Smooth muscle cell of the brain vasculature (primary cell): ENCODE measurements at regions not wholly inside any gene's neighbourhood (a gene's known extent, or its start where the extent isn't known, plus 50 kb on each side); places are given as distances from the start of the nearest gene placed in this dataset.
"Not testable (repeated sequence)": the region's sequence is repeated elsewhere in the genome, so short reads cannot be mapped to it uniquely, and the experiment has no call there.

Source experiments
- DNase-seq: peaks from one replicate; pipeline ENCODE4 v3.0.0-alpha.2; 2012; ENCODE audit warnings: low read depth, low spot score

DNA sequence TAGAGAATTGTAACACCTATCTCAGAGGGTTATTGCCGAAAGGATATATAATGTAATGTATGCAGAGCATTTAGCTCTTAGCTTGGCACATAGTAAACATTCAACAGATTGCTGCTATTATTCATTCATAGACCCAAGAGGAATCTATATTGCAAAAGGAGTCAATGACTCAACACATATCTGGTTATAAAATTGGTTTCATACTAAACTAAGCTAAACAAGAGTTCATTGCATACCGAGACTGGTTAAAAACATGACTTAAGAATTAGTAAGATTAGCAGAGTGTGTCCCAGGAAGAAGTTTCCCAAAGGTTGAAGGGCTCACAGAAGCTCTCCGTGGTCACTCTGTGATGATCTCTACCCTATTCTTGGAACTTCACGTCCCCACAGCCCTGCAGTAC is 339.6 kb upstream of the CCNH start:
- DNase-seq, result no peak

- DNase-seq, result no peak
These were observed 339.1 kb upstream of the CCNH start for GRCh38 chr5:87751824-87752223.

GRCh38 chr5:87746891-87747377 is 334.2 kb upstream of the CCNH start:
- no peak for DNase-seq

- no peak for DNase-seq
These were observed 333.6 kb upstream of the CCNH start for GRCh38 chr5:87746341-87746740.

DNA sequence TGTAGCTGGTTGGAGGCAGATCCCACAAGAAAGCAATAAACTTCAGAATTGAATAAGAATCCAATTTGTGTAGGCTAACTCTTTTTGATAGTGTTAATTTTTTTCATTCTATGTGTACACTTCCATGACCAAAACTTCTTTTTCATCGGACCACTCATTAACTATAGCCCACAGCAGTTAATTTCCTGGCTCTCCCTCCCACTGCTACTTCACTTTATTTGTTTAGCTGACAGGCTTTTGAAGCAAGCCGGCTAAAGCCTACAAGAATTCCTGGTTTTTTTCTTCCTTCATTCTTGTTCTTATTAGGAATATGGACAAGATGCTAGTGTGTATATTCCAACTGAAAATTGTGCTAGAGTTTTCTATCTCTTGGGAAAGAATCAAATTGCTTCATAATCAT is 329.2 kb upstream of the CCNH start:
- no peak for DNase-seq

DNA sequence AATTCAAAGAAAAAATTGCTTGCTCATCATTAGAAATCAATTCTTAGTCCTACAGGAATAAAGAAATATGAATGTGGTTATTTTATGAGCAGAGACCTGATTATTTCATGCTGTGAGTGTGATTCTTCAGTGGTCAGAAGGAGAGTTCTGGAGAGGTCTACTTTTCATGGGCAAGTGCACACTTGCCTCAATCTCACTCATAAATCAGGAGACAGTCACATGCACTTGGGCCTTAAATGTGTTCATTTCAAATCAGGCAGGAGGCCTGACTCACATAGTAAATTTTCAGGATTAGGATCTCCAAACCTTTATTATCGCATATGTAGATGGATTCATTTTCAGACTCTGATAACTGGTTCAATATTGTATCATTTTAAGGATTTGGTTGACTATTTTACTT is 323.2 kb upstream of the CCNH start:
- DNase-seq, result no peak

DNA sequence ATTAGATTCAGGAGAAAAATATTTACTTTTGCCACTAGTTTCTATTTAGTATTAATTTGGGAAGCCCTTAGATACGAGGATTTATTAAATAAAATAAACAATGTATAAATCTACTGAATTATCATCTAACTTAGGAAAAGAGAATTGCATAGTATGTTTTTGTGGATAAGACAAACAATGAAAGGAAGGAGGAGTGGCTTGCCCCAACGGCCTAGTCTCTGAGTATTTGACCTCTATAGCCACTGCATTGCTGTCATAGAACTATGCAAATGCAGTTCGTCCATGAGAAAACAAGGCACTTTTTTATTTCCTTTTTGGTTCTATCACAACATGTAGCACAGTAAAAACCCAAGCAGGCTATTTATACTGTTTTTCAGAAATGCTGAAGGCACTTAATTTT is 321.2 kb upstream of the CCNH start:
- no peak for DNase-seq

DNA sequence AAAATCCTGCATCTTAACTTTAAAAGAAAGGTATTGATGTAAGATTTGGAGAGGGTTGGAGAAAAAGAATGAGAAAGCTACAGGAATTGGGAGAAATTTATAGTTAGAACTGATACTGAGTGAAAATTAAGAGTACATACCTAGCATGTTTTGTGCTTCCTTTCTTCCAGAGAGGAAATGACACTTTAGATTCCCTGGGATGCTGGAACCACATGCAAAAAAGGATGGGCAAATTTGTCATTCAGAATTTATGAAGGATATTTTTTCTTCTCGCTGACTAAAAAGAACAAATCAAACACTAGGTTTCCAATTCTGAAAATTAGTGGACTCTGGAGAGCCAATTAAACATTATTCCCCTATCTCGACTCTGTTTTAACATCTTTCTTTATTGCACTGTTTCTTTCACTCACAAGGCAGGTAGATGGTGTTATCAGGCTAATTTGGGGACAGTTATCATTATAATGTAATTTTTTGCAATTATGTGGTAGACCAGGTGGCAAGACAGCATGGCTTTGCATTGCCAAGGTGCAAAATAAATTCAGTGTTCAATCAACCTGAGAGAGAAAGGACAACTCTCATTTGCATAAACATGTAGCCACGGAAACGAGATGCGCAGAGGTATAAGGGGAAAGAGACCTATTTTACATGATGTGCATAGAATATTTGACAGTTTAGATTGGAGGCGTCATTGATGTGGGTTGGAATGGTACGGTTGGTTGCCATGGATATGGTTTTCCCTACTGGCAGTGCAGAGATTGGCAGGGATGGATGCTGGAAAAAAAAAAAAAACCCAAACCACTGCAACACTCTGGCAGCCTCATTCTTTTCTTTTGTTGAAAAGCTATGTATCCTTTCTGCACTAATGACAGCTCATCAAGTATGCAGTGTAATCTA is 320.4 kb upstream of the CCNH start:
- DNase-seq, result no peak

DNA sequence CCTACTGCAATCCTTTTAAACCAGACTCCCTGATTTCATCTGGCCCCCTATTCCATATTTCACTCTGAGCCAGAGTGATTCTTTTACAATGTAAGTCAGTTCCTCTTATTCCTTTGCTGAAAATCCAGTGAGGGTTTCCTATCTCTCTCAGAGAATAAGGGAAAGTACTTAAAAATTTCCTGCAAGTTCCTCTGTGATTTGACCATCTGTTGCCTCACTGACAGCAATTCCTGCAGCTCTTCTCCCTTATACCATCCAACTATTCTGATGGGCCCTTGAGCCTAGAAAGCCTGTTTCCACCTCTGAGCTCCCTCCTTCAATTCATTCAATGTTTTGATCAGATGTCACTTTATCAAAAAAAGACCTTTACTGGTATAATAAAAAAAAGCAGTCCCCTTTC is 317.1 kb upstream of the CCNH start:
- DNase-seq, result no peak

- no peak for DNase-seq
These were observed 309.6 kb upstream of the CCNH start for GRCh38 chr5:87722286-87722685.

DNA sequence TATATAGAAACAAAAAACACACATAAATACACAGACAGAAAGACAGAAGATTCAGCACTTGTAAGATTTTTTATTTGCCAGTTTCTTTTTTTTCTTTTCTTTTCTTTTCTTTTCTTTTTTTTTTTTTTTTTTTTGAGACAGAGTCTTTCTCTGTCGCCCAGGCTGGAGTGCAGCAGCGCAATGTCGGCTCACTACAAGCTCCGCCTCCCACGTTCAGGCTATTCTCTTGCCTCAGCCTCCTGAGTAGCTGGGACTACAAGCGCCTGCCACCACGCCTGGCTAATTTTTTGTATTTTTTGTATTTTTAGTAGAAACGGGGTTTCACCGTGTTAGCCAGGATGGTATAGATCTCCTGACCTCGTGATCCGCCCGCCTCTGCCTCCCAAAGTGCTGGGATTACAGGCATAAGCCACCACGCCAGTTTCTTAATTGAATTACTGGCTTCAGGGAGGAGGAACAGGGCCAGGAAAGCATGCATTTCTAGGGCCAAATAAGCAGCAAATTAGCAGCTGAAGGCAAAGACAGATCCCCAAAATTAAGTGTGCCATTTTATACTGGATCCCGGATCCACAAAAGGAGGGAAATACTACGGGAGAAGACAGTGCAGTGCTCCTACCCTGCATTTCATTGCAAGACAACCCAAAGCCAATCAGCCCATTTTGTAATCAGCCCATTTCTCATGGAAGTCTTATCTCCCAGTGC is 305.6 kb upstream of the CCNH start:
- DNase-seq, result not testable (repeated sequence)

DNA sequence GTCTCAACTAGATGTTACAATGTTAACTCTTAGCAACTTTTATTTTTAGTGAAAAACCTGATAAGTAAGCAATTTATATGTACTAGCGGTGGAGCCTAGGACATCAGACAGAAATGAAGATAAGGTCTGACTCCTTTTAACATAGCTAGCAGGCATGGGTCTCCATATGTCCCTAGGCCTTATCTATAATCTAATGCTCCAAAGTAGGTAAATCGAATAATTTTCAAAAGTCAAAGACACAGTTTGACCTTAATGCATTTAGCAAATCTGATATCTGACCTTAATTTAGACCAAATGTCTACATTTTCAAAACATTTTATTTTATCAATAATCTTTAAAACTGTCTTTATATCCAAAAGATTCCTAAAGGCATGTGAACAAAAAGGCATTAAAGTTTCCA is 305.0 kb upstream of the CCNH start:
- DNase-seq, result no peak

- no peak for DNase-seq
These were observed 293.1 kb upstream of the CCNH start for GRCh38 chr5:87705876-87706275.

DNA sequence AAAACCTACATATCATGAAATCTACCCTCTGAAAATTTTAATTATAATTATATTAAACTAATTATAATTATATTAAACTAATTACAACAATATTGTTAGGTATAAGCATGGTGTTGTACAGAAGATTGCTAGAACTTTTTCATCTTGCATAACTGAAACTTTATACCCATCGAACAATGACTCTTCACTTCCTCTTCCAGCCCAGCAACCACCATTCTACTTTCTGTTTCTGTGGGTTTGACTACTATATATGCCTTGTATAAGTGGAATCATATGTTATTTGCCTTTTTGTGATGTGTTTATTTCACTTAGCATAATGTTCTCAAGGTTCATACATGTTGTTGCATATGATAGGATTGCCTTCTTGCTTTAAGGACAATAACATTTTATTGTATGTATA is 274.2 kb upstream of the CCNH start:
- no peak for DNase-seq

DNA sequence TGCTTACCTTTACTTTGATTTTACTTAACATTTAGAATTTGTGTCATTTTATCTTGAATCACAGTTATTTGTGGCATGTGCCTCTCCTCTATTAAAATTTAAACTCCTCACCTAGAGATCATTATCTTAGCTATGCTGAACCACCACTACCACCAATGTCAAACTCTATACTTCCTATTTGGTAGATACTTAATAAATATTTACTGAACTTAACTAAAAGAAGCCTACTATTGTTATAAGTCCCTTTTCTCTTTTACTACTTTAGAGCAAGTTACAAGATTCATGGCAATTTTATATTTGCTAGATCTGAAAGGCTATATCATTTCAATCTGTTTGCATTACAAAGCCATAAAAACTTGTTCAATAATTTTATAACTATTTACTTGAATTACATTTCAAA is 273.3 kb upstream of the CCNH start:
- DNase-seq, result no peak

GRCh38 chr5:87674235-87674634 is 261.5 kb upstream of the CCNH start:
- no peak for DNase-seq

DNA sequence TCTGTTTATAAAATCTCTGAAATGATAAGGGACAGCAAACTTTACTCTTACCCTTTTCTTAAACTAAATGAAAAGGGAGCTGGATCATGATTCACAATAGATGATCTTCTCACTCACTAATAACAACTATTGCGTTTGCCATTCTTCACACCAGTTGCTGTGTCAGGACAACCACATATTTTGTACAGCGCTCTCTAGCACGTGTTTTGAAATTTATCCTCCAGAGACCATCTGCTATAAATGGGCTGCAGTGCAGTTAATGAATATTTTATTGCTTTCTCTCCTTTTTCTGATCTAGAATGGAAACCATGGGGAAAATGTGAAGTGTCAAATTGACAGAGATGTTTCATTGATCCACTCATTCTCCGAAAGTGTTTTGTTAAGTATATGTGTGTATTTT is 258.4 kb upstream of the CCNH start:
- DNase-seq, result no peak

DNA sequence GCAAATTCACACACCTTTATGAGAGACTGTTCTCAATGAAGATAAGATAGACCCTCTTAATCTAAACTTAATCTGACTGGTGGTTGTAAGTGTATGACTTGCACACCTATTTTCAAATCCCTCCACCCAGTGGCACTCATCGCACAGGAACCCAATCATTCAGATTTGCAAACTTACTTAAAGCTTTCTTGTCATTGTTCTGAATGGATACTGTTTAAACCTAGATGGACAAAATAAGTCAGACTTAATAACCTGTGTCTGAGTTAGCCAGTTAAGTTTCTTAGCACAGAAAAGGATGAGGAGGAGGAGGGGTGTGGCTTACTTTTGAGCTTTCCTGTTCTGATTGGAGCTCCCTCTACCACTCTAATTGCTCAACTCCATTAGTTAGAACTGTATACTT is 252.4 kb upstream of the CCNH start:
- DNase-seq, result no peak

- DNase-seq, result no peak
These were observed 249.2 kb upstream of the CCNH start for GRCh38 chr5:87661784-87662566.

- no peak for DNase-seq
These were observed 240.5 kb upstream of the CCNH start for GRCh38 chr5:87653242-87653641.

GRCh38 chr5:87650284-87650683 is 237.6 kb upstream of the CCNH start:
- no peak for DNase-seq

DNA sequence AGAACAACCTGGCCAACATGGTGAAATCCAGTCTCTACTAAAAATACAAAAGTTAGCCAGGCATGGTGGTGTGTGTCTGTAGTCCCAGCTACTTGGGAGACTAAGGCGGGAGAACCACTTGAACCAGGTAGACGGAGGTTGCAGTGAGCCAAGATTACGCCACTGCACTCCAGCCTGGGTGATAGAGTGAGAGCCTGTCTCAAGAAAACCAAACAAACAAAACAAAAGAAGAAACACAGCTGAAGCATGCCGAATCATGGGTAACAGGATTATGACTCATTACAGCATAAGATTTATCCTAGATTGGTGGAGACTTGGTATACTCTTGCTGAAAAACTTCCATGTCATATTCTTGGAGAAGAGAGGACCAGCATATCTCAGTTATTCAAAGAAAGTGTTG is 236.7 kb upstream of the CCNH start:
- no peak for DNase-seq
